ENCODE measurements at regions not wholly inside any gene's neighbourhood (a gene's known extent, or its start where the extent isn't known, plus 50 kb on each side); places are given as distances from the start of the nearest gene placed in this dataset.

DNA sequence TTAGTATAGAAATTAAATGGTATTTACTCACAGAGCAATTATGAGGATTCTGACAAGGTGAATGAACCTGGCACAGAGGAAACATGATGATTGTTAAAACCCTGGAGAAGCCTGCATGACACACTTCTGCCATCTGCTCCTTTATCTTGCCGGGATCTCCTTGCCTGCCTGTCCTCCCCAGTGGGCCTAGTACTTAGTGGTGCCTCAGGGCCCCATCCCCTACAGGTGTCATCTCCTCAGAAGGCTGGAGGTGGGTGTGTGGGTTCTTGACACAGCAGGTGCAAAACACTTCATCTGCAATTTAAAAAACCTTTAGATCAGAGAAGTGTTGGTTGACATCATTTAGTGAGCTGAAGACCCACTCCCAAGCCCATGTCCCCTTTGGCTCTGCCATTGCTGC lies 261.2 kb downstream of the ADRA2A start:
- TF ChIP-seq, protein P1, sequence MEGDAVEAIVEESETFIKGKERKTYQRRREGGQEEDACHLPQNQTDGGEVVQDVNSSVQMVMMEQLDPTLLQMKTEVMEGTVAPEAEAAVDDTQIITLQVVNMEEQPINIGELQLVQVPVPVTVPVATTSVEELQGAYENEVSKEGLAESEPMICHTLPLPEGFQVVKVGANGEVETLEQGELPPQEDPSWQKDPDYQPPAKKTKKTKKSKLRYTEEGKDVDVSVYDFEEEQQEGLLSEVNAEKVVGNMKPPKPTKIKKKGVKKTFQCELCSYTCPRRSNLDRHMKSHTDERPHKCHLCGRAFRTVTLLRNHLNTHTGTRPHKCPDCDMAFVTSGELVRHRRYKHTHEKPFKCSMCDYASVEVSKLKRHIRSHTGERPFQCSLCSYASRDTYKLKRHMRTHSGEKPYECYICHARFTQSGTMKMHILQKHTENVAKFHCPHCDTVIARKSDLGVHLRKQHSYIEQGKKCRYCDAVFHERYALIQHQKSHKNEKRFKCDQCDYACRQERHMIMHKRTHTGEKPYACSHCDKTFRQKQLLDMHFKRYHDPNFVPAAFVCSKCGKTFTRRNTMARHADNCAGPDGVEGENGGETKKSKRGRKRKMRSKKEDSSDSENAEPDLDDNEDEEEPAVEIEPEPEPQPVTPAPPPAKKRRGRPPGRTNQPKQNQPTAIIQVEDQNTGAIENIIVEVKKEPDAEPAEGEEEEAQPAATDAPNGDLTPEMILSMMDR (IDR thresholded peaks at IDR 0.05 in 8 of 11, conservative IDR thresholded peaks at IDR 0.05 in 3 of 11), result no peak
- TF ChIP-seq POLR2AphosphoS5 (IDR thresholded peaks at IDR 0.05) (no peak), POLR2A (IDR thresholded peaks at IDR 0.05) (no peak)

Measured in spleen (tissue), 7 donors.